ENCODE measurements at regions not wholly inside any gene's neighbourhood (a gene's known extent, or its start where the extent isn't known, plus 50 kb on each side); places are given as distances from the start of the nearest gene placed in this dataset.

DNA sequence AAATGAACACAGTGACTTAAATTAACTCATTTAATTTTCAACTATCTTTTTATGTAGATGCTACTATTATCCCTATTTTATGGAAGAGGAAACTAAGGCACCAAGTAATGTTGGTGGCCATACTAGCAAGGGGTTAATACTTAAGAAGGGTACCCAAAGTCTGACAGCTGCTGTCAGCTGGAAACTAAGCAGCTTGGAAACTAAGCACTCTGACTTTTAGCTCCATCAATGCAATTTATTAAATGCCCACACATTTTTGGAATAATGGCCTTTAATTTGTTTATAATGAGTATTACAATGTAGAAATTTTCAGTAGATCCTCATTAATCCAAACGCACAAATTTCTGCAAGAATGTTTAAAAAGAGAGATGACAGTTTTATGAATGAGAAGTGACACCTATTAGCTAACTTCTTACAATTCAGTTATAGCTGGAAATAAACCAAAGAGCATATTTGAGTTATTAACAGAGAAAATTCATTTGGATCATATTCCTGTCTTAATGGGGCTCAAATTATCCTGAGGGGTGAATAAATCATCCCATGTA lies 483.1 kb upstream of the MBL2 start:
- TF ChIP-seq, protein P1, sequence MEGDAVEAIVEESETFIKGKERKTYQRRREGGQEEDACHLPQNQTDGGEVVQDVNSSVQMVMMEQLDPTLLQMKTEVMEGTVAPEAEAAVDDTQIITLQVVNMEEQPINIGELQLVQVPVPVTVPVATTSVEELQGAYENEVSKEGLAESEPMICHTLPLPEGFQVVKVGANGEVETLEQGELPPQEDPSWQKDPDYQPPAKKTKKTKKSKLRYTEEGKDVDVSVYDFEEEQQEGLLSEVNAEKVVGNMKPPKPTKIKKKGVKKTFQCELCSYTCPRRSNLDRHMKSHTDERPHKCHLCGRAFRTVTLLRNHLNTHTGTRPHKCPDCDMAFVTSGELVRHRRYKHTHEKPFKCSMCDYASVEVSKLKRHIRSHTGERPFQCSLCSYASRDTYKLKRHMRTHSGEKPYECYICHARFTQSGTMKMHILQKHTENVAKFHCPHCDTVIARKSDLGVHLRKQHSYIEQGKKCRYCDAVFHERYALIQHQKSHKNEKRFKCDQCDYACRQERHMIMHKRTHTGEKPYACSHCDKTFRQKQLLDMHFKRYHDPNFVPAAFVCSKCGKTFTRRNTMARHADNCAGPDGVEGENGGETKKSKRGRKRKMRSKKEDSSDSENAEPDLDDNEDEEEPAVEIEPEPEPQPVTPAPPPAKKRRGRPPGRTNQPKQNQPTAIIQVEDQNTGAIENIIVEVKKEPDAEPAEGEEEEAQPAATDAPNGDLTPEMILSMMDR (IDR thresholded peaks at IDR 0.05): no peak
- TF ChIP-seq EZH2 (IDR thresholded peaks at IDR 0.05): no peak
